GM10248 (cell line): ENCODE measurements at regions not wholly inside any gene's neighbourhood (a gene's known extent, or its start where the extent isn't known, plus 50 kb on each side); places are given as distances from the start of the nearest gene placed in this dataset.

ENCODE experiments used
- CTCF ChIA-PET: fragments of 300-600 bp; sonication (Branson Sonifier 250); formaldehyde crosslinking; extraction: SDS; loops from one replicate; lab custom pipeline; 2021; ENCODE audit warnings: antibody characterized with exemption; lab: Yijun Ruan, JAX
- POLR2A ChIA-PET: fragments of 350-650 bp; sonication (Branson Sonifier 250); formaldehyde crosslinking; extraction: SDS; loops from one replicate; lab custom pipeline; 2020; ENCODE audit warnings: antibody characterized with exemption; lab: Yijun Ruan, JAX
- DNase-seq: peaks from one replicate; pipeline ENCODE4 v3.0.0; 2012; ENCODE audit errors: extremely low spot score
- CTCF ChIP-seq: IDR thresholded peaks from 2 replicates; pipeline ENCODE4 v1.5.1; 2012; ENCODE audit warnings: mild to moderate bottlenecking, low read depth; ENCODE audit errors: extremely low read depth, missing control alignments, control extremely low read depth

GRCh38 chr4:82267506-82267905, 106.3 kb downstream of the HNRNPD start:
- DNase-seq = no peak
- ChIA-PET CTCF (interaction anchor here (1.0 to 2.1 kb wide), 8 partner anchors 10 to 849 kb away, joined by 3 to 10 read pairs (median 4); no protein-coding TSS in a partner anchor), POLR2A (no interaction called here)
- no peak for TF ChIP-seq CTCF

- TF ChIP-seq CTCF = no peak
- ChIA-PET POLR2A (no interaction called here), CTCF (interaction anchor here (0.7 to 2.6 kb wide), 4 partner anchors 10 to 18 kb away, joined by 3 to 8 read pairs (median 4); no protein-coding TSS in a partner anchor)
These were observed 107.4 kb downstream of the HNRNPD start for GRCh38 chr4:82266345-82266744.

GRCh38 chr4:82261084-82261483, 112.7 kb downstream of the HNRNPD start:
- CTCF ChIA-PET = no interaction called here
- TF ChIP-seq CTCF = no peak
- no peak for DNase-seq
- POLR2A ChIA-PET = no interaction called here

More at GRCh38 chr4:82266345-82266744, 107.4 kb downstream of the HNRNPD start:
- no peak for DNase-seq

GRCh38 chr4:82260632-82261031, 113.2 kb downstream of the HNRNPD start:
- no peak for TF ChIP-seq CTCF
- CTCF ChIA-PET = no interaction called here
- DNase-seq = no peak
- POLR2A ChIA-PET = no interaction called here

- no peak for TF ChIP-seq CTCF
- CTCF ChIA-PET = interaction anchor here (1.1 to 1.4 kb wide), 2 partner anchors 12 to 13 kb away, joined by 3 to 8 read pairs; no protein-coding TSS in a partner anchor
These were observed 117.1 kb downstream of the HNRNPD start for GRCh38 chr4:82256718-82257117.

GRCh38 chr4:82255657-82256056, 118.1 kb downstream of the HNRNPD start:
- DNase-seq = no peak
- ChIA-PET CTCF (interaction anchor here (1.4 to 2.2 kb wide), 2 partner anchors 11 to 13 kb away, joined by 6 to 8 read pairs; no protein-coding TSS in a partner anchor), POLR2A (no interaction called here)
- TF ChIP-seq CTCF = no peak

More at GRCh38 chr4:82256718-82257117, 117.1 kb downstream of the HNRNPD start:
- POLR2A ChIA-PET = no interaction called here
- DNase-seq = no peak
